ENCODE measurements at regions not wholly inside any gene's neighbourhood (a gene's known extent, or its start where the extent isn't known, plus 50 kb on each side); places are given as distances from the start of the nearest gene placed in this dataset.
"Not testable (repeated sequence)": the region's sequence is repeated elsewhere in the genome, so short reads cannot be mapped to it uniquely, and the experiment has no call there.

DNA sequence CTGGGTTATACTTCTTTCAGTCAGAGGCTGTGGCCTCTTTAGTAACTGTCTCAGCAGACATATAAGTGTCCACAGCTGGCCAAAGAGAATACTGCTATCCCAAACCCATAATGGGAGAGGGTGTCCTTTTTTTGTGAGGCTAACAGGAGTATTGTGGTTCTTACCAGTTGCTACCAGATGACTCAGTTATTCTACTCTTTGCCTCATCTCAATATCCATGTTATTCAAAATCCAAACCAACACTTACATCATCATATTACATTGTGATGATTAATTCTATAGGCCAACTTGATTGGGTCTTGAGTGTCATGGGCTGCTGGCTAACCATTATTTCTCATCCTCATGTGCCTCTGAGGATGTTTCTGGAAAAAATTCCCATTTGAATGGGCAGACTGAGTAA is 120.9 kb downstream of the TMEM168 start:
- no peak for DNase-seq (ENCODE audit: low read depth, low spot score)

DNA sequence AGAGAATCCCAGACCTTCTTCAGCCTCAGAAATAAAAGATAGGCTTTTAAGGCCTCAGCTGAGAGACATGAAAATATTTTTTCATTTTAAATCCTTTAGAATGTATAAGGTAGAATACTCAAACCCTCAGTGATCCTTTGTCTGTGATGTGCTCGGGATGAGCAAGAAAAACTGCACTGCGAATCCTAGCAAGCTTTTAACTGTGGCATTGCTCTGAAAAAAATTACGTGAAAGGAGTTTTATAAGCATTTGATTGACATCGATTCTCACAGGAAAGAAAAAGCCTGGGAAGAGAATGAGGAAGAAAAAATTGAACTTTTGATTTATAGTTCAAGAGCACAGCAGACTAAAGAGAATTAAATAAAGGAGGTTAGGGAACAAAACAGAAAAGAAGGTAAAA is 120.0 kb downstream of the TMEM168 start:
- no peak for DNase-seq (ENCODE audit: low read depth, low spot score)

DNA sequence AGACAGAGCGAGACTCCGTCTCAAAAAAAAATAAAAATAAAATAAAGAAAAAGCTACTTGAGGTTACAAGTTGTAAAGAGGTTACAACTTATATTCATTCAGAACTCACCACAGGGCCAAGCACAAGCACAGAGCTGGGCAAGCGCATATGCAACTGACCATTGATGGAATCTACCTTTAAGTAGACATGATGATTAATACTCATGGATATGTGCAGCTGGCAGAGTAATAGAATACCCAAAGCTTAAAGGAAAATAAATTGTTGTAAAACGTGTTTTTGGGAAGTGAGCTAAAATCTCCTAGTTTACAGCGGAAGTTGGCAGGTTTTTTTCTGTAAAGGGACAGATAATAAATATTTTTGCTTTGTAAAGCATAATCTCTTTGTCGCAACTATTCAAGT is 111.6 kb downstream of the TMEM168 start:
- DNase-seq (ENCODE audit: low read depth, low spot score), result no peak

DNA sequence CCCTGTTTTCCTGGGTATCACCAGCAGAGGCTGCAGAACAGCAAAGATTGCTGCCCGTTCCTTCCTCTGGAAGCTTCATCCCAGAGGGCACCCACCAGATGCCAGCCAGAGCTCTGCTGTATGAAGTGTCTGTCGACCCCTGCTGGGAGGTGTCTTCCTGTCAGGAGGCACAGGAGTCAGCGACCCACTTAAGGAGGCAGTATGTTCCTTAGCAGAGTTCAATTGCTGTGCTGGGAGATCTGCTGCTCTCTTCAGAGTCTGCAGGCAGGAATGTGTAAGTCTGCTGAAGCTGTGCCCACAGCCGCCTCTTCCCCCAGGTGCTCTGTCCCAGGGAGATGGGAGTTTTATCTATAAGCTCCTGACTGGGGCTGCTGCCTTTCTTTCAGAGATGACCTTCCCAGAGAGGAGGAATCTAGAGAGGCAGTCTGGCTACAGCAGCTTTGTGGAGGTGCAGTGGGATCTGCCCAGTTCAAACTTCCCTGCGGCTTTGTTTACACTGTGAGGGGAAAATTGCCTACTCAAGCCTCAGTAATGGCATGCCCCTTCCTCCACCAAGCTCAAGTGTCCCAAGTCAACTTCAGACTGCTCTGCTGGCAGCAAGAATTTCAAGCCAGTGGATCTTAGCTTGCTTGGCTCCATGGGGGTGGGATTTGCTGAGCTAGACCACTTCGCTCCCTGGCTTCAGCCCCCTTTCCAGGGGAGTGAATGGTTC is 100.6 kb downstream of the TMEM168 start:
- not testable (repeated sequence) for DNase-seq (ENCODE audit: low read depth, low spot score)

DNA sequence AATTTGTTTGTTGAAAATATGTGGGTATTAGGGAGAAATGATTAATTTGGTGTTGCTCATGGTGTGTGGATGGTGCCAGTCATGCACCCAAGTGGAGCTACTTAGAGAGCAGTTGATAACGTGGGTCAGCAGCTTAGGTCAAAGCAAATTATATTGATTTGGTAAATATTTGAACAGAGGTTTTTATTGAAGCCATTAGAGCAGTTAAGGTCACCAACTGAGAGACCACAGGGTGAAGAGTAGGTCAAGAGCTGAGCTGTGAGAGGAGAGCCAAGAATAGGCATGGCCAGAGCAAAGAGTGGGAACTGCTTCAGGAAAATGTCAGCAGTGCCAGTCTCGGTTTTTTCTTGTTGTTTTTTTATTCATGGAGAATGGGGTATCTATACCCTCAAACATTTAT is 97.9 kb downstream of the TMEM168 start:
- no peak for DNase-seq (ENCODE audit: low read depth, low spot score)

DNA sequence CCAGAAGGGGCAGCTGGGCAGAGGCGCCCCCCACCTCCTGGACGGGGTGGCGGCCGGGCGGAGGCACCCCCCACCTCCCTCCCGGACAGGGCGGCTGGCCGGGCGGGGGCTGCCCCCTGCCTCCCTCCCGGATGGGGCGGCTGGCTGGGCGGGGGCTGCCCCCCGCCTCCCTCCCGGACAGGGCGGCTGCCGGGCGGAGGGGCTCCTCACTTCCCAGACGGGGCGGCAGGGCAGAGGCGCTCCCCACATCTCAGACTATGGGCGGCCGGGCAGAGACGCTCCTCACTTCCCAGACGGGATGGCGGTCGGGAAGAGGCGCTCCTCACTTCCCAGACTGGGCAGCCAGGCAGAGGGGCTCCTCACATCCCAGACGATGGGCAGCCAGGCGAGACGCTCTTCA is 93.0 kb downstream of the TMEM168 start:
- DNase-seq (ENCODE audit: low read depth, low spot score), result not testable (repeated sequence)

DNA sequence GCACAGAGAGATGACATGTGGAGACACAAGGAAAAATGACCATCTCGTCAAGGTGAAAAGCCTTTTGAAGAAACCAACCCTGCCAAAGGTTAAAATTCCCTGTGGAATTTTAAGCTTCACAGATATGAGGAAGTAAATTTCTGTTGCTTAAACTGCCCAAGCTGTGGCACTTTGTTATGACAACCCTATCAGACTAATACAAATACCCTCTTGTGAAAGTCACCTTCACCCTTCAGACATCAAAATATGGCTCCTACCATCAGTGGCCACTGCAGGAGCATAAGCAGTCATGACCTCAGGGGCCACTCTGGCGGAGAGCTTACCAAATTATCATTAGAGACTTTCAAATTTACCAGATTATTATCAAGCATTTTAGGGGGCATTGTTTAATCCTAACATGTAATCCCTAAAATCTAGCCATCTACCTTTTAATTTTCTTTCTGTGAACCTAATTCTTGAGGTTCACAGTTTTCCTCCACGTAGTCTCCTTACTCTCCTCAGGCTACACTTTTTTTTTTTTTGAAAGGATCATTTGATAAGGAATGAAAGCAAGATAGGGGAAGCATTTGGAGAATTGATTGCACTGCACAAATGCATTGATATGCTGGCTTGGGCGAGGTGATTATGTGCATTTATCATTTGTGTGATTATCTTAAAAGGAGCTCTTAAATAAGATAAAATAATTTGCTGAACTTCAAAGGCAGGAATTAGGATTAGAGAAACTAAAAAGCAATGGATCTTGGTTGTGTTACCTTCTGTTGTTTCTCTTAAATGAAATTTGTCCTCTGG is 90.3 kb downstream of the TMEM168 start:
- no peak for DNase-seq (ENCODE audit: low read depth, low spot score)

DNA sequence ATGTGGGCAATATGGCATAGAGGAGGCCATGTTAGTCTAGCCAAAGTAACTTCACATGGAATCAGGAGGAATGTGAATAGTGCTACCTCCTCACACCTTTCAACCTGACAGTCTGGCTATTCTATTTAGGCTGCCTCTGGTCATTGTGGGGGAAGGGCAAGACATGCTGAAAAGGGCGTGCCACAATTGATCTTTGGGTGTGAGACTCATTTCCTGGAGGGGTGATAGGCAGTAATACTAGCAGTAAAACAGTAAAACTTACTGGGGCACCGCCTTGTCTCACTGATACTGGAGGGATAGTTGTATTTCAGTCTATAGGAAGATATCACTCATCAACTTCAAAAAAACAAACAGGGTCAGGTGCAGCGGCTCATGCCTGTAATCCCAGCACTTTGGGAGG is 88.7 kb downstream of the TMEM168 start:
- no peak for DNase-seq (ENCODE audit: low read depth, low spot score)

DNA sequence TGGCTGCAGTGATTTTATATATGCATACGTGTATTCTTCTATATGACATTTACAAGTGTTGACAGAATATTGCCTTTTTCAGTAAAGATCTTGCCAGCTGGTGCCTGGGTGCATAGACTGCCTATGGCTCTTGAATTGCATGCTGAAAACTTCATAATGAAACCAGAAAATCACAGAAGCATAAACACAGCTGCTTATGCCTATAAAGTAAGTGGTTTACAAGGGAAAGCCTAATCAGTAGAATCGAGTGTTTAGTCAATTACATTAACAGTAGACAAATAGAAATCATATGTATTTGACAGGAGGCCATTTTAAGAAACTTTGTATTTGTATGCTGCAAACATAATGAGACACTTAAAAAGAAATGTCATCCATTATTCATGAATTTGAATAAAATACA is 82.5 kb downstream of the TMEM168 start:
- no peak for DNase-seq (ENCODE audit: low read depth, low spot score)

DNA sequence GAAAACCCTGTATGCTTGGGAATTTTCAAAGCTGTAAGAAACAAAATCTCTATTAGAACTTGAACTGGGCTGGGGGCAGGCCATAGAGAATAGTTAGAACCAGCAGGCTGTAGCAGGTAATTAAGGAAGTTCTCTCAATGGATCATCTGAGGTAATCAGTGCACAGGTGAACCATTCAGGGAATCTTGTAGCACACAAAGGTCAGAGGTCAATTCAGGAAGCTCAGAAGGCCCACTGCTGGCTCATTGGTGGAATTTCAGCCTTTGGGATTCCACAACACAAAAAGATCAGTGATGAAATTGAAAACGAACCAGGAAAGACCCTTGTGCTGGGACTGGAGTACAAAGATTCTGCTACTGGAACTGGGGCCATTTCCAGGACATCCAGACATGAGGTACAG is 82.0 kb downstream of the TMEM168 start:
- DNase-seq (ENCODE audit: low read depth, low spot score), result no peak

Data from pulmonary artery endothelial cell (primary cell).